NB4 (cell line): ENCODE measurements at regions not wholly inside any gene's neighbourhood (a gene's known extent, or its start where the extent isn't known, plus 50 kb on each side); places are given as distances from the start of the nearest gene placed in this dataset.
A peak's percentile ranks its signal among the peaks of the same experiment; 100 is the strongest.
"Not testable (repeated sequence)": the region's sequence is repeated elsewhere in the genome, so short reads cannot be mapped to it uniquely, and the experiment has no call there.

Experiments
- DNase-seq: peaks from one replicate; pipeline ENCODE4 v3.0.0; 2010; ENCODE audit warnings: low read depth
- H3K4me3 ChIP-seq: one replicate; pipeline ENCODE4 v1.5.1; 2011; ENCODE audit warnings: mild to moderate bottlenecking, low read depth, low read length, moderate library complexity
- CTCF ChIP-seq: IDR thresholded peaks from one replicate; pipeline ENCODE4 v1.5.1; 2012; ENCODE audit warnings: low read depth, low read length
- MAX ChIP-seq: IDR thresholded peaks from 2 replicates; pipeline ENCODE4 v1.6.1; 2011; ENCODE audit warnings: low read depth, low read length
- MYC ChIP-seq: IDR thresholded peaks from 2 replicates; pipeline ENCODE4 v1.6.1; 2011; ENCODE audit warnings: low read depth, low read length
- POLR2A ChIP-seq: IDR thresholded peaks from 2 replicates; pipeline ENCODE4 v1.6.1; 2011; ENCODE audit warnings: mild to moderate bottlenecking; ENCODE audit not compliant: insufficient read length; ENCODE audit errors: extremely low read depth

GRCh38 chr3:27641888-27642601 lies 80.1 kb downstream of the EOMES start:
- TF ChIP-seq CTCF, result no peak
- no peak for TF ChIP-seq MAX
- no peak for TF ChIP-seq POLR2A
- TF ChIP-seq MYC, result no peak
- no peak for DNase-seq
- no peak overlapping the region for H3K4me3 ChIP-seq

- H3K4me3 ChIP-seq, result no peak overlapping the region
- no peak for DNase-seq
- no peak for TF ChIP-seq CTCF
- no peak for TF ChIP-seq MAX
- no peak for TF ChIP-seq POLR2A
- no peak for TF ChIP-seq MYC
Measured at GRCh38 chr3:27641271-27641800, 80.8 kb downstream of the EOMES start.

- H3K4me3 ChIP-seq, result no peak overlapping the region
- no peak for TF ChIP-seq CTCF
- no peak for TF ChIP-seq MAX
- peak; percentile 28 for DNase-seq
Measured at GRCh38 chr3:27639271-27639670, 82.9 kb downstream of the EOMES start.

- TF ChIP-seq POLR2A, result no peak
- TF ChIP-seq CTCF, result no peak
- TF ChIP-seq MAX, result no peak
- TF ChIP-seq MYC, result no peak
- no peak overlapping the region for H3K4me3 ChIP-seq
- DNase-seq, result no peak
Measured at GRCh38 chr3:27638594-27638993, 83.5 kb downstream of the EOMES start.

GRCh38 chr3:27637346-27637995 lies 84.7 kb downstream of the EOMES start:
- no peak overlapping the region for H3K4me3 ChIP-seq
- TF ChIP-seq MYC (no peak), POLR2A (no peak), CTCF (no peak), MAX (no peak)
- DNase-seq, result peak; percentile 10

- not testable (repeated sequence) for DNase-seq, H3K4me3 ChIP-seq
Measured at GRCh38 chr3:27635006-27635405, 87.1 kb downstream of the EOMES start.
